ENCODE measurements at regions not wholly inside any gene's neighbourhood (a gene's known extent, or its start where the extent isn't known, plus 50 kb on each side); places are given as distances from the start of the nearest gene placed in this dataset.

DNA sequence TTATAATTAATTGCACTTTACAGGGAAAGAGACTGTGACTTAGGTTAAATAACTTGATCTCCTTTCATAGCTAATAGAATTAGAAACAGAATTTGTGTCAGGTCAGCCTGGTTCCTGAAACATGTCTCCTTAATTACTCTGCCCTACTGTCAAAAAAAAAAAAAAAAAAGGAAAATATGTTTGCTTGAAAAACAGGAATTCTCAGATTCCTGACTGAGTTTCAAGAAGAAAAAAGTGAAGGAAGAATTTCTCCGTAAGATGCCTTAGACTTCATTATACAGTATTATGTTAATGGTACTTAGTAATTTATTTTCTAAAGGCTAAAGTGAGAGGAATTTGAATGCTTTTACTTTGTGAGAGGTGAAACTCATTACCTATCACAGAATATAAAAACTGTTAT is 118.4 kb upstream of the REG3G start:
- TF ChIP-seq CTCF (conservative IDR thresholded peaks at IDR 0.05; ENCODE audit: low read depth, low read length) = no peak
- H3K4me3 ChIP-seq (ENCODE audit: low read length) = no peak overlapping the region
- no peak for DNase-seq (ENCODE audit: low read depth)

DNA sequence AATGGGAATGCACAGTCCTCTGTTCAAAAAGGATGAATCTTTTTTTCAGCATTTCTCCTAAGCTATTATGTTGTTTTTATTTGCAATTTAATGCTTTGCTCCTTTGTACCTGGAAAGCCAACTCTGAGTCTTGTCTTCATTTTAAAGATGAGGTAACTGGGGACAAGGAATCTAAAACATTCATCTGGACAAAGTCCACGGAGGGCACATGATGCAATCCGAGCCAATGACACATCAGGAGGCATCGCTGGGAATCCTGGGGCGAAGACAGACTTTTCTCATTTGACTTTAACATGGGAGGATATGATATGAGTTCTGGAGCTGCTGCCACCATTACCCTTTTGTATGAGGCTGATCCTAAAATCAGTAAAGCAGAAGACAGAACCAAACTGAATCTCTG is 116.5 kb upstream of the REG3G start:
- no peak for DNase-seq (ENCODE audit: low read depth)
- no peak for TF ChIP-seq CTCF (conservative IDR thresholded peaks at IDR 0.05; ENCODE audit: low read depth, low read length)
- no peak overlapping the region for H3K4me3 ChIP-seq (ENCODE audit: low read length)

GRCh38 chr2:78910376-78910775 is 115.1 kb upstream of the REG3G start:
- no peak overlapping the region for H3K4me3 ChIP-seq (ENCODE audit: low read length)
- DNase-seq (ENCODE audit: low read depth) = no peak
- no peak for TF ChIP-seq CTCF (conservative IDR thresholded peaks at IDR 0.05; ENCODE audit: low read depth, low read length)

DNA sequence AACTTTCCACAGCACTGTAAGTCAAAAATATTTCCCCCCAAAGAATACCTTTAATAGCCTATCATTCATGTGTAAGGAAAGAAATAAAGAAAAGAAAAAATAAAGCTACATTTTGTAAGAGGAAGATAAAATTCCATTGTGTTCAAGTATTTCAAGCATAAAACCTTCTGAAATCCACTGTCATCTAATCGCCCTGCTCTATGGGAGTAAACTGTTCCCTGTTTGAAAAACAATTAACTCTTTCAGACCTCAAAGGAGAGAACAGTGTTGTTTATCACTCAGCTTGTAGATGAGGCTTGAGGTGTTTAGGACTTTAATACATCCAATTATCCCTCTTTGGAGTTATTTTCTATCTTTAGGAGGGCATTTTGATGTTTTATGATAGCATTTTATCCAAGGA is 112.2 kb upstream of the REG3G start:
- H3K4me3 ChIP-seq (ENCODE audit: low read length) = no peak overlapping the region
- no peak for TF ChIP-seq CTCF (conservative IDR thresholded peaks at IDR 0.05; ENCODE audit: low read depth, low read length)
- DNase-seq (ENCODE audit: low read depth) = no peak

- no peak overlapping the region for H3K4me3 ChIP-seq (ENCODE audit: low read length)
Measured at GRCh38 chr2:78925258-78925657, 100.2 kb upstream of the REG3G start.

DNA sequence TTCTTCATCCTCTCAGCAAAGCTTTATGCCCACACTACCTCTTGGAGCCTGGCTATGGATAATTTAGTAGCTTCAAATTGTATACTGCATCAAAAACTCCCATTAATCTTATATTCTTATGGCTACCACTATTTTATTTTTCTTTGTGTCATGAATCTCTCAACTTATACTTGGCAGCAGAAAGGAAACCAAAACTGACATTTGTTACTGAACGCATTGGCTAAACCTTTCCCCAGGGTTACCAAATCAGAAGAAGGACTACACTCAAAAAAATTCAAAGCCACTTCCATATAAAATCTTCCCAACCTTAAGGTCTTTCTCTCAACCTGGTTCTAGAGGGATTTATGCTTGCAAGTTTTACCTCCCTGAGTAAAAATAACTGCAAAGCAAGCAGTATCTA is 97.0 kb upstream of the REG3G start:
- no peak overlapping the region for H3K4me3 ChIP-seq (ENCODE audit: low read length)
- no peak for TF ChIP-seq CTCF (conservative IDR thresholded peaks at IDR 0.05; ENCODE audit: low read depth, low read length)
- no peak for DNase-seq (ENCODE audit: low read depth)

More at GRCh38 chr2:78925258-78925657, 100.2 kb upstream of the REG3G start:
- no peak for DNase-seq (ENCODE audit: low read depth)
- TF ChIP-seq CTCF (conservative IDR thresholded peaks at IDR 0.05; ENCODE audit: low read depth, low read length) = no peak

GRCh38 chr2:78940998-78941397 is 84.5 kb upstream of the REG3G start:
- DNase-seq (ENCODE audit: low read depth) = peak; percentile 15
- no peak overlapping the region for H3K4me3 ChIP-seq (ENCODE audit: low read length)
- no peak for TF ChIP-seq CTCF (conservative IDR thresholded peaks at IDR 0.05; ENCODE audit: low read depth, low read length)
